ENCODE measurements at regions not wholly inside any gene's neighbourhood (a gene's known extent, or its start where the extent isn't known, plus 50 kb on each side); places are given as distances from the start of the nearest gene placed in this dataset.

GRCh38 chr12:69064734-69065443 lies 131.9 kb upstream of the CPM start:
- DNase-seq, result no peak

- DNase-seq, result no peak
These were observed 132.8 kb upstream of the CPM start for GRCh38 chr12:69065775-69066174.

GRCh38 chr12:69066492-69067373 lies 133.8 kb upstream of the CPM start:
- peak in 1 of 2 experiments; percentile 17 for DNase-seq

- no peak for DNase-seq
These were observed 134.7 kb upstream of the CPM start for GRCh38 chr12:69067713-69068112.

- no peak for DNase-seq
These were observed 135.5 kb upstream of the CPM start for GRCh38 chr12:69068448-69068847.

- no peak for DNase-seq
These were observed 136.5 kb upstream of the CPM start for GRCh38 chr12:69069479-69069878.

- DNase-seq, result peak; percentile 32 to 55
These were observed 137.5 kb upstream of the CPM start for GRCh38 chr12:69070319-69071090.

GRCh38 chr12:69071091-69071370 lies 138.1 kb upstream of the CPM start:
- DNase-seq, result no peak

- DNase-seq, result no peak
These were observed 140.1 kb upstream of the CPM start for GRCh38 chr12:69073035-69073434.

GRCh38 chr12:69074556-69075349 lies 141.8 kb upstream of the CPM start:
- DNase-seq, result no peak

- DNase-seq, result no peak
These were observed 150.7 kb upstream of the CPM start for GRCh38 chr12:69083689-69084088.

GRCh38 chr12:69084816-69085378 lies 151.9 kb upstream of the CPM start:
- DNase-seq, result no peak

GRCh38 chr12:69085852-69086251 lies 152.9 kb upstream of the CPM start:
- peak in 1 of 2 experiments; percentile 14 for DNase-seq

GRCh38 chr12:69087986-69088385 lies 151.4 kb upstream of the CPSF6 start:
- no peak for DNase-seq

- no peak for DNase-seq
These were observed 148.6 kb upstream of the CPSF6 start for GRCh38 chr12:69090722-69091121.

- no peak for DNase-seq
These were observed 147.8 kb upstream of the CPSF6 start for GRCh38 chr12:69091442-69092017.

GRCh38 chr12:69092137-69092536 lies 147.2 kb upstream of the CPSF6 start:
- DNase-seq, result no peak

GRCh38 chr12:69094606-69095216 lies 144.7 kb upstream of the CPSF6 start:
- no peak for DNase-seq

GRCh38 chr12:69095765-69096477 lies 143.4 kb upstream of the CPSF6 start:
- no peak for DNase-seq

GRCh38 chr12:69096669-69097335 lies 142.6 kb upstream of the CPSF6 start:
- DNase-seq, result no peak
